ENCODE measurements at regions not wholly inside any gene's neighbourhood (a gene's known extent, or its start where the extent isn't known, plus 50 kb on each side); places are given as distances from the start of the nearest gene placed in this dataset.

DNA sequence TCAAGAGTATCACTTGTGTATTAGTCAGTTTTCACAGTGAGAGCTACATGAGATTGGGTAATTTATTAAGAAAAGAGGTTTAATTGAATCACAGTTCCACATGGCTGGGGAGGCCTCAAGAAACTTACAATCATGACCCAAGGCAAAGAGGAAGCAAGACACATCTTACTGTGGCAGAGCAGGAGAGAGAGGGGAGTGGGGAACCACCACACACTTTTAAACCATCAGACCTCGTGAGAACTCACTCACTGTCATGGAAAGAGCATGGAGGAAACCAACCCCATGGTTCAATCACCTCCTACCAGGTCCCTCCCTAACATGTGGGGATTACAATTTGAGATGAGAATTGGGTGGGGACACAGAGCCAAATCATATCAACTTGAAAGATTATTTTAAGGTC lies 522.9 kb downstream of the FLRT2 start:
- TF ChIP-seq, protein P1, sequence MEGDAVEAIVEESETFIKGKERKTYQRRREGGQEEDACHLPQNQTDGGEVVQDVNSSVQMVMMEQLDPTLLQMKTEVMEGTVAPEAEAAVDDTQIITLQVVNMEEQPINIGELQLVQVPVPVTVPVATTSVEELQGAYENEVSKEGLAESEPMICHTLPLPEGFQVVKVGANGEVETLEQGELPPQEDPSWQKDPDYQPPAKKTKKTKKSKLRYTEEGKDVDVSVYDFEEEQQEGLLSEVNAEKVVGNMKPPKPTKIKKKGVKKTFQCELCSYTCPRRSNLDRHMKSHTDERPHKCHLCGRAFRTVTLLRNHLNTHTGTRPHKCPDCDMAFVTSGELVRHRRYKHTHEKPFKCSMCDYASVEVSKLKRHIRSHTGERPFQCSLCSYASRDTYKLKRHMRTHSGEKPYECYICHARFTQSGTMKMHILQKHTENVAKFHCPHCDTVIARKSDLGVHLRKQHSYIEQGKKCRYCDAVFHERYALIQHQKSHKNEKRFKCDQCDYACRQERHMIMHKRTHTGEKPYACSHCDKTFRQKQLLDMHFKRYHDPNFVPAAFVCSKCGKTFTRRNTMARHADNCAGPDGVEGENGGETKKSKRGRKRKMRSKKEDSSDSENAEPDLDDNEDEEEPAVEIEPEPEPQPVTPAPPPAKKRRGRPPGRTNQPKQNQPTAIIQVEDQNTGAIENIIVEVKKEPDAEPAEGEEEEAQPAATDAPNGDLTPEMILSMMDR (IDR thresholded peaks at IDR 0.05), result no peak
- no peak for TF ChIP-seq POLR2A (IDR thresholded peaks at IDR 0.05)

All from adrenal gland (tissue), 5 donors.